WI38 (cell line): ENCODE measurements at regions not wholly inside any gene's neighbourhood (a gene's known extent, or its start where the extent isn't known, plus 50 kb on each side); places are given as distances from the start of the nearest gene placed in this dataset.

ENCODE experiments used
- H3K4me3 ChIP-seq: 2 replicates; pipeline ENCODE4 v1.5.1; 2011; ENCODE audit warnings: low read depth, mild to moderate bottlenecking, control low read depth, low read length
- CTCF ChIP-seq: IDR thresholded peaks from 2 replicates; pipeline ENCODE4 v1.5.1; 2012; ENCODE audit warnings: low read depth, mild to moderate bottlenecking, control low read depth, low read length

DNA sequence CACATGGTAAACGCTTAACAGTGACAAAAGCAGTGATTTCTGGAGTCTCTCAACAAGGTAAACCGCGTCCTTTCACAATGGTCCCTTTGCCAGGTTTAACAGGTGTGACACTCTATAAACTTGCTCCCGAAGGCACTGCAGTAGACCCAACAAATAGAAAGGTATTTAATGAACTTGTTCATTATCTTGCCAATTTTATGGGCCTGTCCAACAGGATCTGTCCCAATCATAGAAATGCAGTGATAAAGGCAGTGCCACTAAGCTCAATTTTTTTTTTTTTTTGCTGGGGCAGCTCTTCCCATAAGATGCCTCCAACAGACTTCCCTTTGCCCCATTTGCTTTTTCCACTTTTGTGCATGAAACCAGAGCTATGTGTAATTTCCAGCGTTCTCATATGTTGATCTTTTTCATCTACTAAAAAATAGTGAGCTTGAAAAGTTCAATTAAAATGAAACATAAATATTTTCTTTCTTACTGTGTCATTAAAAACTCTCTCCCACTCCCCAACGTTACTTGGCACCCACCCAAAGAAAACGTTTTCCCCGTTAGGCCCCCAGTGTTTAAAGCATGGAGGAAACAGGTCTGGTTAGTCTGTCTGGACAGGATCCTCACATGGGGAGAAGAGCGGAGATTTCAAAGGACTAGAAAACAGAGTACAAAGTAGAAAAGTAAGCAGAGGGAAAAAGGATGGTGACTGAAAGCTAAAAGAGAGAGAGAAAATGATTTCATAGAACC lies 80.9 kb upstream of the SPATA31D4 start:
- no peak overlapping the region for H3K4me3 ChIP-seq
- no peak for TF ChIP-seq CTCF

DNA sequence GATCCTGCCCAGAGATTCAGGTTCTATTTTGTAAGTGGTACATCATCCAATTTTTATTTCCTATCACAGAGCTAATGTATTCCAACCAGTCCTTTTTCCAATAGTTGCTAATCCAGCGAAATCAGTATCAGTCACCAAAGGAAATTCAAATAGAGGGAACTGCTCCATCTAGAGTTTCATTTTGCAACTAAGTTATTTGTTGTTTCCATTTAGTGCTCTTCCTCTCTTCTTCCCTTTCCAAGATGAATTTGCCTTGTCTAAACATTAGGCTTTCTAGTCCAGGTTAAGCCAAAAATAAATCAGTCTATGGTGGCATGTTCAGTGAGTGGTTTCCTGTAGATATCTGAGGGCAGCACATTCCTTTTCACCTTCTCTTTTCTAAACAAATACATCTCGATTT lies 79.8 kb upstream of the SPATA31D4 start:
- no peak overlapping the region for H3K4me3 ChIP-seq
- peak; percentile 9; the same call in 1 of the 2 replicates for TF ChIP-seq CTCF

DNA sequence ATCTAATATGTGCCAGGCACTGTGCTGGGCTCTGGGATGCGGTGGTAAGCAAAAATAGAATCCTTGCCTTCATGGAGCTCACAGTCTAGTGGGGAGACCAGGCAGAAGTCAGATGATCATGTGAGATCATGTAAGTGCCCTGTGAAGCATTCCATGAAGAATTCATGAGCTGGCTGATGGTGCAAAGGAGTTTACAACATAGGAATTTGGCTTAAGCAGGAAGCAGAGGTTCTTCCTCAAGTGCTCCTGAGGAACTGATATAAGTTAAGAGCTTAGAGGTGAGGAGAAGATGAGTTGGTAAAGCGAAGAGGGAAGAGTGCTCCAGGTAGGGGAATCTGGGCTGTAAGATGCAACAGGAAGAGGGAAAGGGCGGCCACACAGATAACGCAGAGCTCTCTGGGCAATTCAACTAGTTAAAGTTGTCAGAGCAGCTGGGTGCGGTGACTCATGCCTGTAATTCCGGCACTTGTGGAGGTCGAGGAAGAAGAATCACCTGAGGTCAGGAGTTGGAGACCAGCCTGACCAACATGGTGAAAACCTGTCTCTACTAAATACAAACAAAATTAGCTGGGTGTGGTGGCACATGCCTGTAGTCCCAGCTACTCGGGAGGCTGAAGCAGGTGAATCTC lies 78.5 kb upstream of the SPATA31D4 start:
- TF ChIP-seq CTCF = no peak
- H3K4me3 ChIP-seq = no peak overlapping the region

- no peak for TF ChIP-seq CTCF
These were observed 77.5 kb upstream of the SPATA31D4 start for GRCh38 chr9:81850724-81851123.

GRCh38 chr9:81851340-81851739 lies 76.9 kb upstream of the SPATA31D4 start:
- H3K4me3 ChIP-seq = no peak overlapping the region
- TF ChIP-seq CTCF = no peak

More at GRCh38 chr9:81850724-81851123, 77.5 kb upstream of the SPATA31D4 start:
- H3K4me3 ChIP-seq = no peak overlapping the region

DNA sequence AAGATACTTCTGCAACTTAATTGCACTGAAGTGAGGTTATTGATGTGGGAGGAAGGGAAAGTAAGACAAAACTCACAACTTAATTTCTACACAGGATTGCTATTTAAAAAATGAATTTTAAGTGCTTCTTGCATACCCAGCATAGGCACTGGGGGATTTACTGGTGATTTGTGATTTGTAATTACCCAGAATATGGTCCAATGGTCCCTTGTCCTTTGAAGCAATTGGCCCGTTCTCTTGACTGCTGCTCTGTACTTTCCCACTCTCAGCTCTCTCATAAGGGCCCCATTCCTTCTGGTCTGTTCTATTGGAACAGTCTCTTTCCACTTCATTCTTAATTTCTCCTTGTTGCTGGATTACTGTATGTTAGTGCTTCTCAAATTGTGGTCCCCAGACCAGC lies 75.4 kb upstream of the SPATA31D4 start:
- no peak for TF ChIP-seq CTCF
- no peak overlapping the region for H3K4me3 ChIP-seq

DNA sequence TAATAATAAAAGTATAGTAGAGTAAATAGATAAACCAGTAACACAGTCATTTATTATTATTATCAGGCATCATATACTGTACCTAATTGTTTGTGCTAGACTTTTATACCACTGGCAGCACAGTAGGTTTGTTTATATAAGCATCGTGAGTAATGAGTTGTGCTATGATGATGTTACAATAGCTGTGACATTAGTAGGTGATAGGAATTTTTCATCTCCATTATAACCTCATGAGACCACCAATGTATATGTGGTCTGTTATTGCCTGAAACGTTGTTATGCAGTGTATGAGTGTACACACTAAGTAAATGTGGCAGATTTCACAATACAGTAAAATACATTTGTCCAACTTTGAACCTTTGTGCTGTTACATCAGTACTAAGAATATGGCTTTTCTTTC lies 72.7 kb upstream of the SPATA31D4 start:
- no peak overlapping the region for H3K4me3 ChIP-seq
- no peak for TF ChIP-seq CTCF
